Stimulated activated CD8-positive, alpha-beta memory T cell treated with anti-CD3 and anti-CD28 coated beads, Interleukin-7, amount 100 ng/mL, for 48 hours (primary cell): ENCODE measurements at regions not wholly inside any gene's neighbourhood (a gene's known extent, or its start where the extent isn't known, plus 50 kb on each side); places are given as distances from the start of the nearest gene placed in this dataset.

ENCODE experiments used
- DNase-seq, 2 donors: peaks; one replicate each; pipeline ENCODE4 v3.0.0-alpha.2; 2020; ENCODE audit warnings: low read depth in 1 of 2; ENCODE audit errors: extremely low read depth in 1 of 2

DNA sequence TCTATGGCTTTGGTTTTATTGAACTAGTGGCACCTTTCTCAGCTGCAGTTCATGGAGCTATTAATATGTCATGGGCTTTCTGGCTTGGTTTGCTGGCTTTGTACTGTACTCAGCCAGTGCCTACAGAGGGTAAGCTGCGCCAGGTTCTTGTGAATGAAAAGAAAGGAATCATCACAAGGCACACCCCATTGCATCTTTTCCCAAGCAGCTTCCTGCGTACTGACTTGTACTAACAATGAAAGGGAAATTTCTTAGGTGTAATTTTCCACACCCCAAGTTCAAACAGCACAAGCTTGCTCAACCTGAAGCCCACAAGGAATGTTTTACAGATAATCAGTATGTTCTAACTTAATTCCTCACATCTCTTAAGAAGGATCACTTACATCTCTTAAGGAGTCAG lies 78.0 kb upstream of the TNFSF18 start:
- no peak for DNase-seq

DNA sequence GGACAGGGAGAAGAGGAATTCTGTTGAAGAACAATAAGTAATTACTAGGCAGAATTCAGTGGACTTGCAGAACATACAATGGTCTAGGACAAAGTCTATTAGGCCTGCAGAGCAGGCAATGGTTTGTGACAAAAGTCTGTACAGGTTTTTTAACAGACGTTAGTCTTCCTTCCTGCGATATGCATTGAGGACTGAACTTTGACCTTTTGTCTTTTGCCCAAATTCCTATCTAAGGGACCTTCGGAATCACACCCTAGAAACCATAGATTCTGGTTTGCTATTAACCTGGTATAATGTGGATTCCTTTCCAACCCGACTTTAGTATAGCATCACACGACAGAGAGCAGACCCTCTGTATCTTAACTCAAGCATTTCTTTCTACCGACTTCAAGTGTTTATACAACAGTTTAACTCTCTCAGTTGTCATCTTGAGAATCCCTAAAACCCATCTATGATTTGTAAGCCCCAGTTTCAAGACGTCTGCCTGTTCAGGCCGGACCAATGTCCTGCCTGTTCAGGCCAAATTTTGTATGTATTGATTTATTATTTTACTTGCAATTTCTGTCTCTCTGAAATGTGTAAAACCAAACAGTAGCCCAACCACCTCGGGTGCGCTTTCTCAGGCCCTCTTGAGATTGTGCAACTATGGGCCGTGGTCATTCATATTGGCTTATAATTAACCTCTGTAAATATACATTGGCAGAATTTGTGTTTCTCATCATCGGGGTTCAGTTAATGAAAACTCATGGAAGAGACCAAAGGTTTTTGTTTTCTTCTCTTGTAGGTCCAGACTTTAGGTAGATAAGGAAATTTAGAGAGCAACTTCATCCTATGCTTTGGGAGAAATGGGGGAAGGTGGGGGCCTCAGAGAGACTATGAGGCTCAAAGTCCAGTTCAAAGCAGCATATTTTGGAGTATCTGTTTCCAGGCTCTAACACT lies 76.9 kb upstream of the TNFSF18 start:
- no peak for DNase-seq

DNA sequence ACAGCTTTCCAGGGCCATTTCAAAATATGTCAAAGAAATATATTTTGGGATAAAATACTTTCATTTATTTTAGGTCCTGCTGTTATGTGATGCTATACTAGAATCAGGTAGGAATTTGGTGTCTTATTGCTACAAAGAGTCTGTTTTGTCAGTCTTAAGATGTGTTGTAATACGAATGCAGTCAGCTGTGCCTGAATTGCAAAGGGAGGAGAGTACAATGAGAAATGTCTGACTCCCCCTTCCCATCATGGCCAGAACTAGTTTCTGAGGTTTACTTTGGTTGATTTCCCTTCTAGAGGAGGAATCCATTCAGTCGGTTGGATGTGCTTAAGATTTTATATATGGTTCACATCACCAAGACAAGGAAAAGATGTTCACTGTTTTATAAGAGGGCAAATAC lies 75.7 kb upstream of the TNFSF18 start:
- DNase-seq: no peak

DNA sequence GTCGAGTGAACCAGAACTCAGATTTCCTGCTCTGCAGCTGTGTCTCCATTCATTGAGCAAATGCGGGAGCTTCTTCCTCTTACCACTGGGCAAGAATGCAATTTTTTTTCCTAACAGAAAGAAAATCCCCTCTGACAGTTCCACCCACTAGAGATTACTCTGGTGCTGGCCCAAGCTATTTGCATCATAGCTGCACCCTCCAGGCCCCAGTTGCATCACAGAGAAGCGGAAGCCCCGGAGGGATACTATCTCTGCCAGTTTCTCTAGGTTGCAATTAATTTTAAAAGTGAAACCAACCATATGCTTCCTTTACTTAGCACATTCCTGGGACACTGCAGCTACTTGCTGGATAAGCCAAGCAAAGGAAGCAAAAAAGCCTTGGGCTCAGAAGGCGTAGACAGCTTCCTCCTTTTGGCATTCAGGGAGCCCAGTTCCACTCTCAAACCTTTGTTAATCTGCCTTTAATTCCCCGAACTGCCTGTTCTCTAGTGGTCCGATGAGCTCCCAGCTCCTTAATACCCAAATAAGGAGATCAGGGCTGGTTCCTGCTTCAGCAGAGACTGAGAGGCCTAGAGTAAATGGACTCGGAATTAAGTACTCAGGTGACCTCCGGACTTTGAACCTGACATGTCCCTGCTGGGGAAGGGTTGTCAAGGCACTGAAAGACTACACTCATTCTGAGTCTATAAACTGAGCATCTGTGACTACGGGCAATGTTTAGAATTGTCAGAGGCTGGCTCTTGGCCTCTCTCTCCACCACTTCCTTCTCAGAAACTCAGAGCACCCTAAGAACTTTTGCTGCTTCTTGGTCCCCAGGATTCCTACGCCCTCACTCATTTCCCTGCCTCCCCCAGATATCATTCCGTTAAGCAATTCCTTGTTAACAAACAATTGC lies 72.5 kb upstream of the TNFSF18 start:
- DNase-seq: no peak

DNA sequence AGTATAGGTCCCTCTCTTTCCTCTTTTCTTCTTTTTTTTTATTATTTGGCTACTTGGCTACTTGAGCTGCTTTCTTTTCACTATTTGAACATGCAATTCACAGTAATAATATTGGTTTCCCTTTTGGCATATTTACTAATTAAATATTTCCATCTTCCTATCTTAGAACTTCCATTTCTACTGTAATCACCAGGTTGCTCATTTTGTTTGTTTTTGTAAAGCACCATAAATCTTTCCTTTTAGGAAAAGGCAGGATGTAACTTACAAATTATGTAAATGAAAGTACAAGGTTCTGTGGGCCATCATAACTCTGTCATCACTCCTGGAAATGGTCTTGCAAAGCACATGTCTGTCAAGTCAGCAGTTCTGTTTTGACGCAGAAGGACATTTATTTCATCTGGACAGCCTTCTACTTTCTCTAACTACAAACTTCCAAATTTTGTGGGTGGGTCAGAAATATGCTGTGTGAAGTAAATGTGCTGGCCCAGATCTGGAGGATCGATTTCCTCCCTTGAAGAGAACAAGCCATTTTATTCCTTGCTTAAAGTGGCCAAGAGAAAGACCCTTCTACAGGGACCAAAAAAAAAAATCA lies 71.7 kb upstream of the TNFSF18 start:
- no peak for DNase-seq

DNA sequence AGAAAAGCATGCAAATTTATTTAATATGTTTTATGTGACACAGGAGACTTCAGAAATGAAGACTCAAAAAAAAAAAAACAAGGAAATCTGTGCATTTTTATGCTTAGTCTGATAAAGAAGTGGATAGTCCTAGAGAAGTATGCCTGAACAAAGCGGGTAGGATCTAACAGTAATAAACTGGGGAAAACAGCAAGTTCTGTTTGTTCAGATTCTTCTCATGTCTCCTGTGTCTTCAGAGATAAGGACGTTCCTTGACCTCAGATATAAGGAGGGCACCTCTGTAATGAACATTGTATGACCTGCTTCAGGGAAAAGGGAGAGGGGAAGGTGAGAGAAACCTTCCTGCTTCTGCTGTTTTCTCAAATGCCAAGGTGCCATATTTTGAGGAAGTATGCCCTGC lies 67.7 kb upstream of the TNFSF18 start:
- no peak for DNase-seq

DNA sequence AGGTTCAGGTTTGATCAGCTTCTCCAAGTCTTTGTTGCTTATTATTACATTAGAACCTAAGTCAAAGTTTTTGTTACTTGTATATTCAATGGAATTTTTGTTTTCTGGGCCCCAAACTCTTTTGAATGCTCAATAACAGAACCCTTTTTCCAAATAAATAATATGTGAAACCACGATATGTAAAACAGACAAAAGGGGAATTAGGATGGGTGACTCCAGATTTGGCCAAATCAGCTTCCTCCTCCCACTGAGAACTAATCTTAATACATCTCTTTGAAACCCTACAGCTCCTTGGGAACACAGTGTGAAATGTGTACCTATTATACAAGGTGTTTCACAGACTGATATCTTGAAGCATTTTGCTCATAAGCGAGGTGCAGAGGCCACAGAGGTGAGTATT lies 67.0 kb upstream of the TNFSF18 start:
- DNase-seq: no peak

DNA sequence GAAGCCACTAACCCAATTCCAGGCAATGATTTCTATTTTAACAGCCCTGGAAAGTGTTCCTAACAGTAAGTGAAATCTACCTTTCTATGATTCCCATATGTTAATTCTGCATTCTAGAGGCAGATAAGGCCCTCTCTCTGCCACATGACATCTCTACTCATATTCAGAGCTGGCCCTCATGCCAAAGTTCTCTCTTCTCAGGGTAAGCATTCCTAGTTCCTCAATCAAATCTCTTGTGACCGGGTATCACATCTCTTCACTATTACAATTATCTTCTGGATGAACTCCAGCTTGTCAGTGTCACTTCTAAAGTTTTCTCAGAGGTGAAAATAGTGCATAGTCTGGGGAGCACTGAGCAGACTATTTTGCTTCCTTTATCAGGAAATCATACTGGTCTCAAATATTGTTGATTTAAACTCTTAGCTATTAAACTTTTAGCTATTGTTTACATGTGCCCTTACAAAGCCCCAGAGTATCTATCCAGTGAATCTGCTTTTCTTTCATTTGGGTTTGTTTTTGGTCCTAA lies 66.4 kb upstream of the TNFSF18 start:
- no peak for DNase-seq

DNA sequence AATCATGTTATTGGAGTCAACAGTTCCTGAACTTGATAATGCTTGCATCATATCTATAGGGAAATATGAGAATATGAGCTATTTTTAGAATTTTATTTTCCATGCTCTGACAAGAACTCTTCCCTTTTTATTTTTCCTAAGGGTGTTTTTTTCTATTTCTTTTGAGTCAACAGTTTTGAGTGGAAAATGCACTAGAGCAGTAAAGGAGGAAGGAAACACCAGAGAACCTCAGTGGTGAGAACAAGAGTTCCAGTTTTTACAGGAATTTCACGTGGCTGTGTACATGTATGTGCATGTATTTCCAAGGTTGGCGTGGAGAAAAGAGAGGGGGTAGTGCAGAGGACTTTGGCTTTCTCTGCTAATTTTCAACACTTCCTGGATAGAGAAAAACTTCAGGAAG lies 63.6 kb upstream of the TNFSF18 start:
- no peak for DNase-seq

DNA sequence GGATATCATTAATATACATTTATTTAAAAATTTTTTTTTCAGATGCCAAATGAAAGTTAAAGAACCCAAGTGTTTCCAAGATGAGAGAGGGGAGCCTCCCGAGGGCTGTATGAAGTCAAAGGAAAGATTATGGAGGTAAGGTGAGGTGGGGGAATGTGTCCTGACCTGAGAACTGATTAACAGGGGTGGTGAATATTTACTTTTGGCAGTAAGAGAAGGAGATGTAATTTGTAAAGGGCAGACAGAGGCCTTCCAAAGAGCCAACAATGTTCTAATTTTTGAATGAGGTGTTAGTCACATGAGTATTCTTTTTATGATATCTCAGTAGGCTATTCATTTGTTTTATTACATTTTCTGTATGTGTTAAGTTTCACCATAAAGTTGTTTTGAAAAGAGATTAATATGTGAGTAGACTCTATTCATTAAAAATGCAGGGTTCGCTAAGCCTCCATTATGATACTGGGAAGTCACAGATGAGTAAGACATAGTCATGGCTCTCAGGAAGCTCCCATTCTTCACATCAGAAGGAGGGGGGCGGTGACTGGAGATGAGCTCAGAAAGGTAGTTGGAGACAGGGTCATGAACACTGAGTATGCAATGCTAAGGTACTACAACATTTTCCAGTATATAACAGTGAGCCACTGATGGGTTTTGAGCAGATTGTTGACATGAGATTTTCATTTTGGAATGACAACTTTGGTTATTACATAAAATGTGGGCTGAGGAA lies 62.4 kb upstream of the TNFSF18 start:
- DNase-seq: peak in 1 of 2 donors; percentile 9

DNA sequence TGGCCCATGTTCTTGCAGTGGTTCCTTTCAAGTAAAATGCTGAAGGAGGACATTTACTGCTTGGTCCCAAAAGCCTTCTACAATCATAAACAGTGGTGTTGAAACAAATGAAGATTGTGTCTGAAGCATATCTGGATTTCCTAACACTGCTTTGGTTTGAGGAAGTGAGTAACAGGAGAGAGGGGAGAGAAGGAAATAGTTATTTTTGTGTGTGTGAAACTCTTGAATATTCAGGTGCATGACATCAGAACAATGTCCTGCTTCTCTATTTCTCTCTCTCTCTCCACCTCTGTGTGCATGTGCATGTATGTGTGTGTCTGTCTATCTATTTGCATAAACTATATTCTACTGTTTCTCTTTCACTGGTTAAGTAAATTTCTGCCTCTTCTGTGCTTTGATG lies 61.4 kb upstream of the TNFSF18 start:
- DNase-seq: no peak

DNA sequence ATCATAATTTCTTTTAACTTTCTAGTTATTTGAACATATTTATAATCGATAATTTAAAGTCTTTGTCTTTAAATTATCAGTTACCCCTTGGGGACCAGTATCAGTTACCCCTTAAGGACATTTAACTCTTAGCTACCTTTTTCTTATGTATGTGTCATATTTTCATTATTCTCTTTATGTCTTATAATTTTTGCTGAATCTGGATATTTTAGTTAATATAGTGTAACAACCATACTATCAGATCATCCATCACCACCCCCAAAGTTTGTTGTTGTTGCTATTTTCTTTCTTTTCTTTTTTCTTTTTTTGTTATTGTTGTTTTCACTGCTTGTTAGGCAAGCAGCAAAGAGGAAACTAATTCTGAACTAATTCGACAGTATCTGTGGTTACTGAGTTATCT lies 57.0 kb upstream of the TNFSF18 start:
- no peak for DNase-seq

DNA sequence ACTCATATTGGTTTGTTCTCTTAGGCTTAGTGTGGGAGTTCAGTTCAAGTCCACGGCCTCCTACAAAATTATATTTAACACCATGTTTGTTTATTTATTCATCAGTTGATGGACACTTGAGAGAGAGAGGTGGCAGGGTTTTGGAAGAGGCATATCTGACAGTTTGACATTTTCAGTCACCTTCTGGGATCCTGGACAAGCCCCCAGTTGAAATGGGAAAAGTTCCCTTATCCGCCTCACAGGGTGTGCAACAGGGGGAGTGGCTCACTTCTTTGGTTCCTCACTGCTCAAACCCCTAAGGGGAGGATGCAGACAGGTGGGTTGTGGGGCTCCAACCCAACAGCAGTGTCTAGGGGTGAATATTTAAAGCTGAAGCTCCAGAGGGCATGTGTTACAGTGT lies 52.3 kb upstream of the TNFSF18 start:
- DNase-seq: no peak

DNA sequence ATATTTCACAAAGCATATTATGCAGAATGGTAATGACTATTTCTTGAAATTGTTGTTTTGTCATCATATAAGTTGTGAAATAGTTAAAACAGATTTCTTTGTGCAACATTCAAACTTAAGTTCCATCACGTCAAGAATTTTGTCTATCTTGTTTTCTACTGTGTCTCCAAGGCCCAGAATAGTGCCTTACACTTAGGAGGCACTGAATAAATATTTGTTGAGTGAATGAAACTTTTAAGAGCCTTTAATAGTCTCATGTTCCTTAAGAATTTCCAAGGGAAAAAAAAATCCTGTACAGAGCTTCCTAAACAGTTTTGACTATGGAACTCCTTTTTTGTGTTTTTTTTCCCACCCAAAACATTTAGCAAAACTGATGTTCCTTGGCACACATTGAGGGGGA lies 50.8 kb upstream of the TNFSF18 start:
- DNase-seq: no peak

DNA sequence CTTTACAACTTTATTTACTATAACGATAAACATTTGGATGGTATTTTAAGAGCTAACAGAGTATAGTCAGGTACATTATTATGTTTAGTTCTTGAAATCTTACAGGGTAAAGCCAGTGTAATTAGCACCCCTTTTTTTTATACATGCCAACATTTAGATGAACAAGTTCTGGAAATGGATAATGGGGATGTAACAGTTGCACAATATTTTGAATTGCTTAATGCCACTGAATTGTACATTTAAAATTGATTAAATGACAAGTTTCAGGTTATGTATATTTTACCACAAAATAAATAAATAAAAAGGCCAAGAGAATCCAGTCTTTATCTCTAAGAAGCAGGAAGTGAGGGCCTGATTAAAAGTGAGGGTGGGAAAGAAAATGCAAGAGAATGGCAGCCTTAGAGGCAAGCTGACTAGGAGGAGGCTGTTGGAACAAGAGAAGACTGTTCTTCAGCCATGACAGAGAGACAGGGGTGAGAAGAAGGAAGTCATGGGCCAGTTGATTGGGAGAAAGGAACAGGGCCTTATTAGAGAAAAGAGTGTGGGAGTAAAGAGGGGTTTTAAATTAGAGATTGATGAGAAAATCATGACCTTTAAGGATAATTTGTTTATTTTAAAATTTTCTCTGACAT lies 49.9 kb upstream of the TNFSF18 start:
- no peak for DNase-seq
